Mesothelial cell of epicardium (in vitro differentiated cells): ENCODE measurements at regions not wholly inside any gene's neighbourhood (a gene's known extent, or its start where the extent isn't known, plus 50 kb on each side); places are given as distances from the start of the nearest gene placed in this dataset.
"Not testable (repeated sequence)": the region's sequence is repeated elsewhere in the genome, so short reads cannot be mapped to it uniquely, and the experiment has no call there.

ENCODE experiments used
- DNase-seq, 2 experiments: peaks; one replicate each; pipeline ENCODE4 v3.0.0; 2021; ENCODE audit warnings: low spot score in 2 of 2; ENCODE audit not compliant: unreplicated experiment in 2 of 2
- H3K27ac Mint-ChIP-seq: 2 replicates; pipeline ENCODE4 v1.8.0; 2021; ENCODE audit warnings: mixed read lengths
- H3K27me3 Mint-ChIP-seq: 2 replicates; pipeline ENCODE4 v1.8.0; 2021; ENCODE audit warnings: low read depth, mixed read lengths
- H3K36me3 Mint-ChIP-seq: 2 replicates; pipeline ENCODE4 v1.8.0; 2021; ENCODE audit warnings: mixed read lengths
- H3K4me1 Mint-ChIP-seq: 2 replicates; pipeline ENCODE4 v1.8.0; 2021; ENCODE audit warnings: mixed read lengths
- H3K4me3 Mint-ChIP-seq: 2 replicates; pipeline ENCODE4 v1.8.0; 2021; ENCODE audit warnings: mild to moderate bottlenecking, moderate library complexity, mixed read lengths
- H3K9me3 Mint-ChIP-seq: 2 replicates; pipeline ENCODE4 v1.8.0; 2021; ENCODE audit warnings: mixed read lengths
- TF ChIP-seq, protein P1 (sequence below): fragments of 200-600 bp; sonication (generic); IDR thresholded peaks from one replicate; pipeline ENCODE4 v1.5.0; 2021; ENCODE audit warnings: antibody characterized with exemption; ENCODE audit not compliant: unreplicated experiment

DNA sequence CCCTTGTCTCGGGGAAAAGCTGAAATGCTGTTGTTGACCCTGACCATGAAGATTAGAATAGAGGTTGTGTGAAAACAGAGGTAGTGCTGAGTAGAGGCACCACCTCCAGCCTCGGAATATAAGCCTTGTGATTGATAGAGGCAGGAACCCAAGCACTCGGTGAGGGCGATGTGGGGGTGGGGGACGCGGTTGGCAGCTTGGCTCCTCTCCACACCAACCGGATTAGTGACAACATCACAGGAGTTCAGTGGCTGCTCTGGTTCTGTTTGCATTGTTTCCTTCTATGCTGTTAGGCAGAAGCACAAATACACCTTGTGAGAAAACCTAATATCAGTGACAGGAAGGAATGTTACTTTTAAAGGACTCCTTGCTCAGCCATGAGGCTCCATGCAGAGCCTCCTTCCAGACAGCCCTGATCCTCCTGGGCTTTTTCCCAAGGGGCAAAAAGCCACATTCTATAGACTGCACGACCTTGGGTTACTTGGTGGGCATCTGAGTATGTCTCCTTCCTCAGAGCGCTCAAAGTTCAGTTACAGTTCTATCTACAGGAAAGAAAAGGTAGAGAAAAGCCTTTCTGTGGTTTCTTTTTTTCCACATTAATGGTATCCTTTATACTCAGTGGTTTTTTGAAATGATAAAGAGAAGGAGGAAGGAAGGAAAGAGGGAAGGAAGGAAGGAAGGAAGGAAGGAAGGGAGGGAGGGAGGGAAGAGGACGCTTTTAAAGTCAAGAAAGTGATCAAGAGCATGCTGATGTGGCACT, 150.4 kb upstream of the NOCT start:
- no peak for DNase-seq

DNA sequence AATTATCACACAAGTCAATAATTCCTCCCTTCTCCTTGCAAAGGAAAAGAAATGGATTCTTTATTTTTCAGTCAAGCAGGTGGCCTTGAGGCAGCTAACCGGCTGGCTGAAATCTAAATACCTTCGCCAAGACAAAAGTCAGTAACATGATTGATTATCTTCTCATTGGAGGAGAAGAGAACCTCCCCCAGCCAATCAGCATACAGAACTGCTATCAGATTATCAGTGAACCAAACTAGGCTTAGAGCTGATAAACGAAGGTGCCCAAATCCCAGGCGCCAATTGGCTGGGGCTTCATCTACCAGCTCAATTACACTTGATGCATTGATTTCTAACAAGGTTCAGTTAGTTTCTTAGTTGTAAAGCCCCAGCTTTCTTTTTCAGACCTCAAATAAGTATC, 152.4 kb upstream of the NOCT start:
- H3K4me1 Mint-ChIP-seq = peaks cover 32% of the 10 kb centered on the region
- no peaks in the 10 kb centered on the region for H3K9me3 Mint-ChIP-seq
- no peak overlapping the region for H3K27ac Mint-ChIP-seq
- H3K27me3 Mint-ChIP-seq = no peaks in the 10 kb centered on the region
- TF ChIP-seq, protein P1, sequence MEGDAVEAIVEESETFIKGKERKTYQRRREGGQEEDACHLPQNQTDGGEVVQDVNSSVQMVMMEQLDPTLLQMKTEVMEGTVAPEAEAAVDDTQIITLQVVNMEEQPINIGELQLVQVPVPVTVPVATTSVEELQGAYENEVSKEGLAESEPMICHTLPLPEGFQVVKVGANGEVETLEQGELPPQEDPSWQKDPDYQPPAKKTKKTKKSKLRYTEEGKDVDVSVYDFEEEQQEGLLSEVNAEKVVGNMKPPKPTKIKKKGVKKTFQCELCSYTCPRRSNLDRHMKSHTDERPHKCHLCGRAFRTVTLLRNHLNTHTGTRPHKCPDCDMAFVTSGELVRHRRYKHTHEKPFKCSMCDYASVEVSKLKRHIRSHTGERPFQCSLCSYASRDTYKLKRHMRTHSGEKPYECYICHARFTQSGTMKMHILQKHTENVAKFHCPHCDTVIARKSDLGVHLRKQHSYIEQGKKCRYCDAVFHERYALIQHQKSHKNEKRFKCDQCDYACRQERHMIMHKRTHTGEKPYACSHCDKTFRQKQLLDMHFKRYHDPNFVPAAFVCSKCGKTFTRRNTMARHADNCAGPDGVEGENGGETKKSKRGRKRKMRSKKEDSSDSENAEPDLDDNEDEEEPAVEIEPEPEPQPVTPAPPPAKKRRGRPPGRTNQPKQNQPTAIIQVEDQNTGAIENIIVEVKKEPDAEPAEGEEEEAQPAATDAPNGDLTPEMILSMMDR = no peak
- no peak overlapping the region for H3K4me3 Mint-ChIP-seq
- no peaks in the 10 kb centered on the region for H3K36me3 Mint-ChIP-seq
- no peak for DNase-seq

More for the DNA sequence above, 150.4 kb upstream of the NOCT start:
- TF ChIP-seq, protein P1 = no peak
- Mint-ChIP-seq H3K4me1 (peaks cover 32% of the 10 kb centered on the region), H3K9me3 (no peaks in the 10 kb centered on the region), H3K27ac (no peak overlapping the region), H3K36me3 (no peaks in the 10 kb centered on the region), H3K4me3 (no peak overlapping the region), H3K27me3 (no peaks in the 10 kb centered on the region)

DNA sequence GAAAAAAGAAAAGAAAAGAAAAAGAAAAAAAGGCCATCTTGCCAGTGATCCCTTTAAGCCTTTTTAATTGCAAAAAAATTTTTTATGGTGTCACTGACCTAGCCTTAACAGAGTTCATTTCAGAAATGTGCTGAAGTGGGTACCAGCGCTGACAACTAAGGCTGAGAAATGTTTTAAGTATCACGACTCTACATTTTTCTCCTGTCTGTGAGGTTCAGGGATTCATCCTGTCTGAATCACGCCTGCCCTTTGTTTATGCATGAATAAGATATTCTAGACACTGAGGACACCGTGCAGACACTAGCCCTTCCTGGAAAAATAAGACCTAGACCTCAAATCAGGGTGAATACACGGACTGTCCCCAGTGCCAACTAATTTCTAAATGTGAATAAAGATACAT, 154.4 kb upstream of the NOCT start:
- Mint-ChIP-seq H3K4me3 (no peak overlapping the region), H3K9me3 (no peaks in the 10 kb centered on the region), H3K27me3 (no peaks in the 10 kb centered on the region), H3K27ac (no peak overlapping the region), H3K36me3 (no peaks in the 10 kb centered on the region), H3K4me1 (peaks cover 32% of the 10 kb centered on the region)
- TF ChIP-seq, protein P1 = no peak
- no peak for DNase-seq

DNA sequence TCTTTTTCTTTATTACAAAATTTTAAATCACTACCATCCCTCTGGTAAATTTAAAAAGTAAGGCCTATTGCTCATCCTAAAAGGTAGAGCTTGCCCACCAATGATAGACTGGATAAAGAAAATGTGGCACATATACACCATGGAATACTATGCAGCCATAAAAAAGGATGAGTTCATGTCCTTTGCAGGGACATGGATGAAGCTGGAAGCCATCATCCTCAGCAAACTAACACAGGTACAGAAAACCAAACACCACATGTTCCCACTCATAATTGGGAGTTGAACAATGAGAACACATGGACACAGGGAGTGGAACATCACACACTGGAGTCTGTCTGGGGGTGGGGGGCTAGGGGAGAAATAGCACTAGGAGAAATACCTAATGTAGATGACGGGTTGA, 155.2 kb upstream of the NOCT start:
- H3K27me3 Mint-ChIP-seq, H3K9me3 Mint-ChIP-seq, DNase-seq: not testable (repeated sequence)

DNA sequence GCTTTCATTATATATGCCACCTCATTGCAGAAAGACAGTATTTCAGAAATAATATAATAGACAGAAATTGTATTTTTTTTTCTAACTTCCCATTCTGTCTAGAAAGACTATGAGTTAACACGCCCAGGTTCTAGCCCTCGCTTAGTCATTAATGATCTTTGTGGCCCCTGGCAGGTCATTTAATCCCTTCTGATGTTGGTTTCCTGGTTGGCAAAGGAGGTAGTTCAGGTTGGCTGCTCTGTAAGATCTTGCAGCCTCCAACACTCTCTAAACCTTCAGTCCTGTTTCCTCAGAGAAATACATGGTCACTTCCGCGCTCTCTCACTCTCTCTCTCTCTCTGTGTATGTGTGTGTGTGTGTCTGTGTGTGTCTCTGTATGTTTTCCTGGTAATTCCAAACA, 156.3 kb upstream of the NOCT start:
- H3K9me3 Mint-ChIP-seq = peaks cover 9% of the 10 kb centered on the region
- no peaks in the 10 kb centered on the region for H3K27me3 Mint-ChIP-seq
- H3K4me3 Mint-ChIP-seq = no peak overlapping the region
- H3K4me1 Mint-ChIP-seq = peaks cover 22% of the 10 kb centered on the region
- DNase-seq = no peak
- TF ChIP-seq, protein P1 = no peak
- no peak overlapping the region for H3K27ac Mint-ChIP-seq
- peaks cover 8% of the 10 kb centered on the region for H3K36me3 Mint-ChIP-seq

More for the DNA sequence above, 155.2 kb upstream of the NOCT start:
- peaks cover 31% of the 10 kb centered on the region for H3K4me1 Mint-ChIP-seq
- H3K36me3 Mint-ChIP-seq, H3K27ac Mint-ChIP-seq, H3K4me3 Mint-ChIP-seq: not testable (repeated sequence)

DNA sequence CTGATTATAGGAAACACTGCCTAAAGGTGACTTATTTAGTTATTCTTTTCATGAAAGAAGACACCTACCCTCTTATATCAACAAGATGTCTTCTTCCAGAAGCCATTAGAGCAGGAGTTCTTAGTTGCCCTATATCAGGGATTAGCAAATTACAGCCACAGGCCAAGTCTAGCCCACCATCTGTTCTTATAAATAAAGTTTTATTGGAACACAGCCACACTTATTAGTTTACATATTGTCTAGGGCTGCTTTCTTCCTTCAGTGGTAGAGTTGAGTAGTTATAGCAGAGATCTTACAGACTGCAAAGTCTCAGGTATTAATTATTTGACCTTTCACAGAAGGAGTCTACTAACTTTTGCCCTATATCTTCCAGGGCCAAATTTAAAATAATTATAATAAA, 157.2 kb upstream of the NOCT start:
- no peak overlapping the region for H3K27ac Mint-ChIP-seq
- H3K9me3 Mint-ChIP-seq = peaks cover 9% of the 10 kb centered on the region
- TF ChIP-seq, protein P1 = no peak
- DNase-seq = no peak
- H3K4me1 Mint-ChIP-seq = peaks cover 21% of the 10 kb centered on the region
- peaks cover 8% of the 10 kb centered on the region for H3K36me3 Mint-ChIP-seq
- no peaks in the 10 kb centered on the region for H3K27me3 Mint-ChIP-seq
- no peak overlapping the region for H3K4me3 Mint-ChIP-seq
